ENCODE measurements at regions not wholly inside any gene's neighbourhood (a gene's known extent, or its start where the extent isn't known, plus 50 kb on each side); places are given as distances from the start of the nearest gene placed in this dataset.

- no peak for TF ChIP-seq CTCF (IDR thresholded peaks at IDR 0.05 in 2 of 3, conservative IDR thresholded peaks at IDR 0.05 in 1 of 3; ENCODE audit: borderline replicate concordance in 1 of 3, insufficient read depth in 1 of 3, low read depth in 2 of 3, low read length in 2 of 3)
- TF ChIP-seq ELF1 (IDR thresholded peaks at IDR 0.05; ENCODE audit: borderline replicate concordance, low read depth) = no peak
- no peak for TF ChIP-seq POLR2A (IDR thresholded peaks at IDR 0.05; ENCODE audit: borderline replicate concordance, extremely low read depth, insufficient read depth, insufficient read length)
Observed at GRCh38 chr13:107847406-107847805, 367.9 kb downstream of the LIG4 start.
